Dedifferentiated amniotic fluid mesenchymal stem cell (primary cell): ENCODE measurements at regions not wholly inside any gene's neighbourhood (a gene's known extent, or its start where the extent isn't known, plus 50 kb on each side); places are given as distances from the start of the nearest gene placed in this dataset.
"Not testable (repeated sequence)": the region's sequence is repeated elsewhere in the genome, so short reads cannot be mapped to it uniquely, and the experiment has no call there.

Experiments used
- DNase-seq: peaks from one replicate; pipeline ENCODE4 v3.0.0-alpha.2; 2016; ENCODE audit errors: extremely low spot score

GRCh38 chr16:87028481-87029320, 288.5 kb downstream of the C16orf95 start:
- no peak for DNase-seq

- DNase-seq, result no peak
Observed at GRCh38 chr16:87032554-87032953, 284.6 kb downstream of the C16orf95 start.

GRCh38 chr16:87033021-87033471, 284.1 kb downstream of the C16orf95 start:
- DNase-seq, result no peak

- DNase-seq, result no peak
Observed at GRCh38 chr16:87033541-87034300, 283.5 kb downstream of the C16orf95 start.

GRCh38 chr16:87034317-87034716, 282.9 kb downstream of the C16orf95 start:
- no peak for DNase-seq

GRCh38 chr16:87035053-87035452, 282.1 kb downstream of the C16orf95 start:
- no peak for DNase-seq

GRCh38 chr16:87037012-87037411, 280.2 kb downstream of the C16orf95 start:
- no peak for DNase-seq

- DNase-seq, result not testable (repeated sequence)
Observed at GRCh38 chr16:87038528-87038927, 278.7 kb downstream of the C16orf95 start.

- no peak for DNase-seq
Observed at GRCh38 chr16:87040169-87041117, 276.7 kb downstream of the C16orf95 start.

- no peak for DNase-seq
Observed at GRCh38 chr16:87041286-87041685, 275.9 kb downstream of the C16orf95 start.

- no peak for DNase-seq
Observed at GRCh38 chr16:87042551-87043230, 274.5 kb downstream of the C16orf95 start.

- DNase-seq, result no peak
Observed at GRCh38 chr16:87043231-87044031, 273.8 kb downstream of the C16orf95 start.

- no peak for DNase-seq
Observed at GRCh38 chr16:87044032-87044382, 273.2 kb downstream of the C16orf95 start.

- no peak for DNase-seq
Observed at GRCh38 chr16:87044829-87045228, 272.4 kb downstream of the C16orf95 start.

- no peak for DNase-seq
Observed at GRCh38 chr16:87045466-87046216, 271.6 kb downstream of the C16orf95 start.

GRCh38 chr16:87046235-87046634, 271.0 kb downstream of the C16orf95 start:
- no peak for DNase-seq

- DNase-seq, result no peak
Observed at GRCh38 chr16:87047221-87048037, 269.8 kb downstream of the C16orf95 start.

GRCh38 chr16:87048038-87048729, 269.0 kb downstream of the C16orf95 start:
- no peak for DNase-seq
